Large intestine (tissue), 3 donors: ENCODE measurements at regions not wholly inside any gene's neighbourhood (a gene's known extent, or its start where the extent isn't known, plus 50 kb on each side); places are given as distances from the start of the nearest gene placed in this dataset.

Experiments
- DNase-seq, 2 donors: peaks; one replicate each; pipeline versions ENCODE4 v3.0.0 to v3.0.0-alpha.2; 2013
- H3K27ac ChIP-seq: one replicate; pipeline ENCODE4 v1.5.1; 2013; ENCODE audit warnings: low read length
- H3K27me3 ChIP-seq: 2 replicates; pipeline ENCODE4 v1.6.1; 2013; ENCODE audit warnings: low read length; ENCODE audit not compliant: control insufficient read depth, insufficient read depth
- H3K36me3 ChIP-seq: 2 replicates; pipeline ENCODE4 v1.6.1; 2013; ENCODE audit warnings: low read length; ENCODE audit not compliant: control insufficient read depth, insufficient read depth
- H3K4me1 ChIP-seq: one replicate; pipeline ENCODE4 v1.6.1; 2013; ENCODE audit warnings: low read length; ENCODE audit not compliant: control insufficient read depth, insufficient read depth
- H3K4me3 ChIP-seq: one replicate; pipeline ENCODE4 v1.5.1; 2013; ENCODE audit warnings: low read length
- H3K9me3 ChIP-seq: one replicate; pipeline ENCODE4 v1.6.1; 2013; ENCODE audit warnings: mild to moderate bottlenecking, low read depth, low read length, moderate library complexity; ENCODE audit not compliant: control insufficient read depth
- WGBS: methylation state at CpG from one replicate; pipeline ENCODE4 v1.1.5; 2013; ENCODE audit warnings: low lambda C conversion rate; ENCODE audit not compliant: insufficient coverage; 5-methylcytosine and 5-hydroxymethylcytosine counted together

GRCh38 chr12:92437452-92437851, 265.3 kb upstream of the PLEKHG7 start:
- H3K4me3 ChIP-seq: no peak overlapping the region
- H3K9me3 ChIP-seq: no peaks in the 10 kb centered on the region
- H3K27ac ChIP-seq: no peak overlapping the region
- no CpG with 5 or more reads among the region's 1 CpG for WGBS
- H3K4me1 ChIP-seq: no peaks in the 10 kb centered on the region
- no peaks in the 10 kb centered on the region for H3K36me3 ChIP-seq
- no peaks in the 10 kb centered on the region for H3K27me3 ChIP-seq
- no peak for DNase-seq

GRCh38 chr12:92436856-92437255, 265.9 kb upstream of the PLEKHG7 start:
- Histone ChIP-seq H3K9me3 (no peaks in the 10 kb centered on the region), H3K4me1 (no peaks in the 10 kb centered on the region), H3K4me3 (no peak overlapping the region), H3K27me3 (no peaks in the 10 kb centered on the region), H3K36me3 (no peaks in the 10 kb centered on the region), H3K27ac (no peak overlapping the region)
- no CpG with 5 or more reads among the region's 2 CpGs for WGBS
- no peak for DNase-seq

DNA sequence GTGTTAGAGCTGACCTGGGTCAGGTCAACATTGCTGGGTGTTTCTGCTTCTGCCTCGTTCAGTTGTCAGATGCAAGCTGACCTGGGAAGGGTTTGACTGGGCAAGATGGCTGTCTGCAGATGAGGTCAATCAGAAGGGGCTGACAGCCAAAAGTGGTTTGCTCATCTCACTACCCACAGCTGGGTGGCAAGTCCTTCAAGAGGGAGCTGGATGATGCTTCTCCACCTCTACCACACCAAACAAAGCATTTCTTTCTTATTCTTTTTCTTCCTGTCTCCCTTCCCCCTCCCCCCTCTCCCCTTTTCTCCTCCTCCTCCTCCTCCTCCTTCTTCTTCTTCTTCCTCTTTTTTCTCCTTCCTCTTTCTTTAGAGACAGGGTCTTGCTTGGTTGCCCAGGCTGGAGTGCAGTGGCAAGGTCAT, 268.2 kb upstream of the PLEKHG7 start:
- H3K36me3 ChIP-seq: no peaks in the 10 kb centered on the region
- no peak for DNase-seq
- H3K27me3 ChIP-seq: no peaks in the 10 kb centered on the region
- H3K4me1 ChIP-seq: no peaks in the 10 kb centered on the region
- H3K9me3 ChIP-seq: no peaks in the 10 kb centered on the region
- WGBS: no CpG with 5 or more reads among the region's 1 CpG
- H3K4me3 ChIP-seq: no peak overlapping the region
- H3K27ac ChIP-seq: no peak overlapping the region

DNA sequence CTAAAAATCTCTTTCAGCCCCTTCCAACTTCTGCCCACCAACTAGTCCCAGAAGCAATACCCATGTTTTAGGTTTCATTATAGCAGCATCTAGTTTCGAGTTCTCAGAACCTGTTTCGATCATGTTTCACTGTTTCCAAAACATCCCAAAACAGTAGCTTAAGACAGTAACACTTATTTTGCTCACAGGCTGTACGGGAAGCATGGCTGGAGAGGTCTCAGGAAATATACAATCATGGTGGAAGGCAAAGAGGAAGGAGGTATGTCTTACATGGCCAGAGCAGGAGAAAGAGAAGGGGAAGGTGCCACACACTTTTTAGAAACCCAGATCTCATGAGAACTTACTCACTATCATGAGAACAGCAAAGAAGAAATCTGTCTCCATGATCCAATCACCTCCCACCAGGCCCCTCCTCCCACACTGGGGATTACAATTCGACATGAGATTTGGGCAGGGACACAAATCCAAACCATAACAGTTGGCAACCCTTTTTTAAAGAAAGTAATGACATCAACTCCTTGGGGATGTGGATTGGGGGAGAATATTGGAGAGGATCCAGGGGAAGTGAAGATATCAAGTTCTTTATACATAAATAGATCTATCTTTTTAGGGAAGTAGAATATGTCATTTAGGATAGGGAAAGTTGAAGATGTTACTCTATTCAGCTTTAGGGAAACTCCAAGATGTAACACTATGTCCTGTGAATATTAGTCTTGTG, 269.9 kb upstream of the PLEKHG7 start:
- Histone ChIP-seq H3K27me3 (no peaks in the 10 kb centered on the region), H3K36me3 (no peaks in the 10 kb centered on the region), H3K9me3 (no peaks in the 10 kb centered on the region), H3K4me3 (no peak overlapping the region), H3K27ac (no peak overlapping the region), H3K4me1 (no peaks in the 10 kb centered on the region)
- no peak for DNase-seq
- WGBS: 100% methylated on average over 2 of the region's 4 CpGs

DNA sequence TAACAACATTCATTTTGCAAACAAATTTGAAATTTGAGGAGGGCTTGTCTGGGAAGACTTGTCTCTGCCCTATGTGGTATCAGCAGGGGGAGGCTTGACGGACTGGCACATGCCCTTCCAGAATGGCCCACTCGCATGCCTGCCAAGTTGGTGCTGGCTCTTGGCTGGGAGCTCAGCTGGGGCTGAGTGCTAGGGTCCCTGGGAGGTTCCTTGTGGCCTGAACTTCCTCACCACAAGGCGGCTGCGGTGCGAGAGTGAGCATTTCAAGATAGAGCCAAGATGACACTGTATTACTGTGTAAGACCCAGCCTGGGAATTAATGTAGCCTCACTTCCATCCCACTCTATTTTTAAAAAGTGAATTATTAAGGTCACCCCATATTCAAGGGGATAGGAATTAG, 271.6 kb upstream of the PLEKHG7 start:
- H3K27me3 ChIP-seq: no peaks in the 10 kb centered on the region
- H3K27ac ChIP-seq: no peak overlapping the region
- no peaks in the 10 kb centered on the region for H3K9me3 ChIP-seq
- no peak for DNase-seq
- WGBS: 100% methylated on average over 2 of the region's 5 CpGs
- H3K36me3 ChIP-seq: no peaks in the 10 kb centered on the region
- H3K4me3 ChIP-seq: no peak overlapping the region
- no peaks in the 10 kb centered on the region for H3K4me1 ChIP-seq

GRCh38 chr12:92426332-92426731, 276.5 kb upstream of the PLEKHG7 start:
- no peaks in the 10 kb centered on the region for H3K27me3 ChIP-seq
- no peaks in the 10 kb centered on the region for H3K4me1 ChIP-seq
- no peak for DNase-seq
- H3K9me3 ChIP-seq: no peaks in the 10 kb centered on the region
- H3K4me3 ChIP-seq: no peak overlapping the region
- H3K36me3 ChIP-seq: no peaks in the 10 kb centered on the region
- no peak overlapping the region for H3K27ac ChIP-seq

GRCh38 chr12:92425165-92425564, 277.6 kb upstream of the PLEKHG7 start:
- Histone ChIP-seq H3K9me3 (no peaks in the 10 kb centered on the region), H3K36me3 (no peaks in the 10 kb centered on the region), H3K4me1 (no peaks in the 10 kb centered on the region), H3K27ac (no peak overlapping the region), H3K27me3 (no peaks in the 10 kb centered on the region), H3K4me3 (no peak overlapping the region)
- no CpG with 5 or more reads among the region's 1 CpG for WGBS
- DNase-seq: no peak

DNA sequence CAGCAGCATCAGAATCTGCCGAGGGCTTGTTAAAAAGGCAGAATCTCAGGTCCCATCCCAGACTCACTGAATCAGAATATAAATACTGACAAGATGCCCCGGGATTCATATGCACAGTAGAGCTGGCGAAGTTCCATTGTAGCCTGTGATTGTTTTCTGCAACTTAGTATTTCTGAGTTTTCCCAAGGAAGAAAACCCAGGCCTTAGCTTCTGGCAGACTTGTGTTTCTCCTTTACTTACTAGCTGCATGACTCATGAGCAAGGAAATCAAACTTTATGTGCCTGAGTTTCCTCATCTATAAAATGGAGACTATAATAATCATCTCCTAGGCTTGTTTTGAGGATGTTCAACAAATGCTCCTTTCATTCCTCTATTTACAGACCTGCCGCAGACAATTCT, 278.5 kb upstream of the PLEKHG7 start:
- Histone ChIP-seq H3K4me1 (no peaks in the 10 kb centered on the region), H3K36me3 (no peaks in the 10 kb centered on the region), H3K27me3 (no peaks in the 10 kb centered on the region), H3K4me3 (no peak overlapping the region), H3K9me3 (no peaks in the 10 kb centered on the region), H3K27ac (no peak overlapping the region)
- 100% methylated on average over 2 of the region's 4 CpGs for WGBS
- DNase-seq: no peak

DNA sequence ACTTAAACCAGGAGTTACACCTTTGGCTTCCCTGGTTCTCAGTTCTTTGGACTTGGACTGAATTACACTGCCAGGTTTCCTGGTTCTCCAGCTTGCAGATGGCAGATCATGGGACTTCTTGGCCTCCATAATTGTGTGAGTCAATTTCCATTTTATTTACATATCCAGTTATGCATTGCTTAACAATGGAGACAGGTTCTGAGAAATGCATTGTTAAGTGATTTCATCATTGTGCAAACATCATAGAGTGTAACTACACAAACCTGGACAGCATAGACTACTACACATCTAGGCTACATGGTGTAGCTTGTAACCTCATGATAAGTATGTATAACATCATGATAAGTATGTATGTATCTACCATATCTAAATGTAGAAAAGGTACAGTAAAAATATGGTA, 276.1 kb upstream of the BTG1 start:
- peak in 1 of 2 donors; percentile 37 for DNase-seq
- H3K27ac ChIP-seq: no peak overlapping the region

DNA sequence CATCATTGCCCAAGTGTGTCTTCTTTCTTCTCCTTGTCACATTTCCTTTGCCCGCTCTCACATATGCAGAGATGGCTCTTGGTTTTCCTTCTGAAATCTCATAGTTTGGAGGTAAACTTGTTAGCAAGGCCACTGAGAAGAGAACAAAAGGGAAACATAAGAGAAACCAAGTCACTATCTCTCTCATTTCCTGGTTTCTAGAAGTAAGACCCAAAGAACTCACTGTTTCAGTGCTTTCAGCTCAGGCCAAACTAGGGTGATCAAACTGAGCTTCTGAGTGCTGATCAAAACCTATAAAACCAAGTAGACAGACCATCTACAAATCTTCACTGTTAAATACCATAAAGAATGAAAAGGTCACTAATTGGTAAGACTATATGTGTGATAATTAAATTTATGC, 275.4 kb upstream of the BTG1 start:
- no peak overlapping the region for H3K4me3 ChIP-seq
- no peaks in the 10 kb centered on the region for H3K27me3 ChIP-seq
- H3K9me3 ChIP-seq: no peaks in the 10 kb centered on the region
- no peak overlapping the region for H3K27ac ChIP-seq
- WGBS: 100% methylated on average over 1 of the region's 1 CpG
- no peaks in the 10 kb centered on the region for H3K36me3 ChIP-seq
- no peak for DNase-seq
- H3K4me1 ChIP-seq: no peaks in the 10 kb centered on the region

More for the DNA sequence above, 276.1 kb upstream of the BTG1 start:
- H3K9me3 ChIP-seq: no peaks in the 10 kb centered on the region
- H3K27me3 ChIP-seq: no peaks in the 10 kb centered on the region
- no peaks in the 10 kb centered on the region for H3K36me3 ChIP-seq
- no peak overlapping the region for H3K4me3 ChIP-seq
- no peaks in the 10 kb centered on the region for H3K4me1 ChIP-seq

- WGBS: no CpG with 5 or more reads among the region's 1 CpG
- no peak for DNase-seq
- Histone ChIP-seq H3K4me3 (no peak overlapping the region), H3K4me1 (no peaks in the 10 kb centered on the region), H3K27me3 (no peaks in the 10 kb centered on the region), H3K27ac (no peak overlapping the region), H3K9me3 (no peaks in the 10 kb centered on the region), H3K36me3 (no peaks in the 10 kb centered on the region)
These were observed 273.6 kb upstream of the BTG1 start for GRCh38 chr12:92419201-92419600.
